ENCODE measurements at regions not wholly inside any gene's neighbourhood (a gene's known extent, or its start where the extent isn't known, plus 50 kb on each side); places are given as distances from the start of the nearest gene placed in this dataset.

GRCh38 chr7:85457911-85458310 is 271.1 kb upstream of the SEMA3D start:
- H3K4me1 ChIP-seq, result no peaks in the 10 kb centered on the region
- no peak overlapping the region for H3K27ac ChIP-seq
- no peaks in the 10 kb centered on the region for H3K36me3 ChIP-seq
- TF ChIP-seq POLR2A (IDR thresholded peaks at IDR 0.05), result no peak
- TF ChIP-seq POLR2AphosphoS5 (IDR thresholded peaks at IDR 0.05), result no peak
- TF ChIP-seq CTCF (IDR thresholded peaks at IDR 0.05), result no peak
- TF ChIP-seq EP300 (IDR thresholded peaks at IDR 0.05), result no peak
- DNase-seq (no peak), ATAC-seq (ENCODE audit: low FRiP score in 2 of 2) (no peak)
- H3K27me3 ChIP-seq, result no peaks in the 10 kb centered on the region
- H3K4me3 ChIP-seq, result no peak overlapping the region
- no peaks in the 10 kb centered on the region for H3K9me3 ChIP-seq
- WGBS, 2 donors, result 41 to 50% methylated on average over 4 of the region's 4 CpGs

- Histone ChIP-seq H3K4me1 (no peaks in the 10 kb centered on the region), H3K27me3 (no peaks in the 10 kb centered on the region), H3K4me3 (no peak overlapping the region), H3K36me3 (no peaks in the 10 kb centered on the region), H3K27ac (no peak overlapping the region), H3K9me3 (no peaks in the 10 kb centered on the region)
- DNase-seq (no peak), ATAC-seq (ENCODE audit: low FRiP score in 2 of 2) (no peak)
- 76 to 80% methylated on average over 1 of the region's 1 CpG for WGBS, 2 donors
- TF ChIP-seq POLR2AphosphoS5 (IDR thresholded peaks at IDR 0.05), result no peak
- no peak for TF ChIP-seq CTCF (IDR thresholded peaks at IDR 0.05)
- no peak for TF ChIP-seq EP300 (IDR thresholded peaks at IDR 0.05)
- no peak for TF ChIP-seq POLR2A (IDR thresholded peaks at IDR 0.05)
Observed at GRCh38 chr7:85456254-85456653, 269.4 kb upstream of the SEMA3D start.

GRCh38 chr7:85454904-85455303 is 268.0 kb upstream of the SEMA3D start:
- TF ChIP-seq POLR2A (IDR thresholded peaks at IDR 0.05), result no peak
- no peak for TF ChIP-seq POLR2AphosphoS5 (IDR thresholded peaks at IDR 0.05)
- TF ChIP-seq EP300 (IDR thresholded peaks at IDR 0.05), result no peak
- no peak for TF ChIP-seq CTCF (IDR thresholded peaks at IDR 0.05)
- Histone ChIP-seq H3K27ac (no peak overlapping the region), H3K9me3 (no peaks in the 10 kb centered on the region), H3K4me1 (no peaks in the 10 kb centered on the region), H3K36me3 (no peaks in the 10 kb centered on the region), H3K27me3 (no peaks in the 10 kb centered on the region), H3K4me3 (no peak overlapping the region)
- ATAC-seq (ENCODE audit: low FRiP score in 2 of 2) (no peak), DNase-seq (no peak)

- H3K9me3 ChIP-seq, result no peaks in the 10 kb centered on the region
- no peaks in the 10 kb centered on the region for H3K27me3 ChIP-seq
- DNase-seq (no peak), ATAC-seq (ENCODE audit: low FRiP score in 2 of 2) (no peak)
- H3K4me1 ChIP-seq, result no peaks in the 10 kb centered on the region
- no peak overlapping the region for H3K4me3 ChIP-seq
- no peak overlapping the region for H3K27ac ChIP-seq
- TF ChIP-seq POLR2AphosphoS5 (IDR thresholded peaks at IDR 0.05) (no peak), EP300 (IDR thresholded peaks at IDR 0.05) (no peak), POLR2A (IDR thresholded peaks at IDR 0.05) (no peak), CTCF (IDR thresholded peaks at IDR 0.05) (no peak)
- no peaks in the 10 kb centered on the region for H3K36me3 ChIP-seq
Observed at GRCh38 chr7:85452674-85453073, 265.8 kb upstream of the SEMA3D start.

GRCh38 chr7:85449478-85449877 is 262.6 kb upstream of the SEMA3D start:
- TF ChIP-seq EP300 (IDR thresholded peaks at IDR 0.05), result no peak
- TF ChIP-seq POLR2AphosphoS5 (IDR thresholded peaks at IDR 0.05), result no peak
- TF ChIP-seq POLR2A (IDR thresholded peaks at IDR 0.05), result no peak
- TF ChIP-seq CTCF (IDR thresholded peaks at IDR 0.05), result no peak
- Histone ChIP-seq H3K27me3 (no peaks in the 10 kb centered on the region), H3K36me3 (no peaks in the 10 kb centered on the region), H3K9me3 (no peaks in the 10 kb centered on the region), H3K4me1 (no peaks in the 10 kb centered on the region), H3K4me3 (no peak overlapping the region), H3K27ac (no peak overlapping the region)
- WGBS, 2 donors, result 88 to 90% methylated on average over 3 of the region's 3 CpGs
- ATAC-seq (ENCODE audit: low FRiP score in 2 of 2), result no peak
- DNase-seq, result no peak
